DOHH2 (cell line): ENCODE measurements at regions not wholly inside any gene's neighbourhood (a gene's known extent, or its start where the extent isn't known, plus 50 kb on each side); places are given as distances from the start of the nearest gene placed in this dataset.

Source experiments
- EZH2phosphoT487 ChIP-seq: fragments of 200-600 bp; sonication (generic); IDR thresholded peaks from 2 replicates; pipeline ENCODE4 v1.6.1; 2017; ENCODE audit warnings: borderline replicate concordance, mild to moderate bottlenecking, antibody characterized with exemption, low read length, moderate library complexity, mixed read lengths
- TF ChIP-seq, protein P1 (sequence below): fragments of 200-600 bp; sonication (generic); IDR thresholded peaks from one replicate; pipeline ENCODE4 v1.5.1; 2014; ENCODE audit warnings: antibody characterized with exemption, mild to moderate bottlenecking, low read depth, low read length; ENCODE audit not compliant: poor library complexity, severe bottlenecking

DNA sequence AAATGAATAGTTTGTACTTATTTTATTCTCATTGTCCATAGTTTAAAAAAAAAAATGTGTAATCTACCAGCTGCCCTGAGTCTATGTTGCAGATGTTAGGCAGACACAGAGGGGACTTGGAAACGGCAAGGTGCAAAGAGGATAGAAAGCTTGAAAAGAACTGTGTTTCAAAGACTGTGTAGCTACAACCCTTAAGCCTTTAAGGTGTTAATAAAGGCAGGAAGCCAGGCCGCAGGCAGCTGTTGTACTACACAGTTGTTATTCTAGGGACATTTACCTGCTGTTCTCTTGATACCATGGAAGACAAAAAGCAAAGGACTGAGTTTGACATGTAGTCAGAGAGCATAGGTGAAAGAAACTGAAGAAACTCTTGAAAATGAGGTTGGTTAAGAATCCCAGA lies 440.0 kb downstream of the TUSC7 start:
- TF ChIP-seq, protein P1, sequence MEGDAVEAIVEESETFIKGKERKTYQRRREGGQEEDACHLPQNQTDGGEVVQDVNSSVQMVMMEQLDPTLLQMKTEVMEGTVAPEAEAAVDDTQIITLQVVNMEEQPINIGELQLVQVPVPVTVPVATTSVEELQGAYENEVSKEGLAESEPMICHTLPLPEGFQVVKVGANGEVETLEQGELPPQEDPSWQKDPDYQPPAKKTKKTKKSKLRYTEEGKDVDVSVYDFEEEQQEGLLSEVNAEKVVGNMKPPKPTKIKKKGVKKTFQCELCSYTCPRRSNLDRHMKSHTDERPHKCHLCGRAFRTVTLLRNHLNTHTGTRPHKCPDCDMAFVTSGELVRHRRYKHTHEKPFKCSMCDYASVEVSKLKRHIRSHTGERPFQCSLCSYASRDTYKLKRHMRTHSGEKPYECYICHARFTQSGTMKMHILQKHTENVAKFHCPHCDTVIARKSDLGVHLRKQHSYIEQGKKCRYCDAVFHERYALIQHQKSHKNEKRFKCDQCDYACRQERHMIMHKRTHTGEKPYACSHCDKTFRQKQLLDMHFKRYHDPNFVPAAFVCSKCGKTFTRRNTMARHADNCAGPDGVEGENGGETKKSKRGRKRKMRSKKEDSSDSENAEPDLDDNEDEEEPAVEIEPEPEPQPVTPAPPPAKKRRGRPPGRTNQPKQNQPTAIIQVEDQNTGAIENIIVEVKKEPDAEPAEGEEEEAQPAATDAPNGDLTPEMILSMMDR = no peak
- no peak for TF ChIP-seq EZH2phosphoT487
